IMR-90 (cell line): ENCODE measurements at regions not wholly inside any gene's neighbourhood (a gene's known extent, or its start where the extent isn't known, plus 50 kb on each side); places are given as distances from the start of the nearest gene placed in this dataset.

Source experiments
- BHLHE40 ChIP-seq: fragments of 150-350 bp; IDR thresholded peaks from 2 replicates; pipeline ENCODE4 v1.6.1; 2016; ENCODE audit warnings: mild to moderate bottlenecking, low read depth, low read length
- CHD1 ChIP-seq: IDR thresholded peaks from 2 replicates; pipeline ENCODE4 v1.6.1; 2012; ENCODE audit warnings: low read depth, low read length, improper control_type of control experiment
- POLR2A ChIP-seq: IDR thresholded peaks from 2 replicates; pipeline ENCODE4 v1.6.1; 2012; ENCODE audit warnings: mild to moderate bottlenecking, low read depth, low read length
- RCOR1 ChIP-seq: IDR thresholded peaks from 2 replicates; pipeline ENCODE4 v1.6.1; 2012; ENCODE audit warnings: mild to moderate bottlenecking, low read length, improper control_type of control experiment; ENCODE audit not compliant: insufficient replicate concordance
- TF ChIP-seq, protein P1 (sequence below): conservative IDR thresholded peaks from 2 replicates; pipeline ENCODE4 v1.5.1; 2012; ENCODE audit warnings: mild to moderate bottlenecking, low read depth, low read length, improper control_type of control experiment

GRCh38 chr1:226463925-226464586 is 56.2 kb upstream of the PARP1 start:
- TF ChIP-seq, protein P1, sequence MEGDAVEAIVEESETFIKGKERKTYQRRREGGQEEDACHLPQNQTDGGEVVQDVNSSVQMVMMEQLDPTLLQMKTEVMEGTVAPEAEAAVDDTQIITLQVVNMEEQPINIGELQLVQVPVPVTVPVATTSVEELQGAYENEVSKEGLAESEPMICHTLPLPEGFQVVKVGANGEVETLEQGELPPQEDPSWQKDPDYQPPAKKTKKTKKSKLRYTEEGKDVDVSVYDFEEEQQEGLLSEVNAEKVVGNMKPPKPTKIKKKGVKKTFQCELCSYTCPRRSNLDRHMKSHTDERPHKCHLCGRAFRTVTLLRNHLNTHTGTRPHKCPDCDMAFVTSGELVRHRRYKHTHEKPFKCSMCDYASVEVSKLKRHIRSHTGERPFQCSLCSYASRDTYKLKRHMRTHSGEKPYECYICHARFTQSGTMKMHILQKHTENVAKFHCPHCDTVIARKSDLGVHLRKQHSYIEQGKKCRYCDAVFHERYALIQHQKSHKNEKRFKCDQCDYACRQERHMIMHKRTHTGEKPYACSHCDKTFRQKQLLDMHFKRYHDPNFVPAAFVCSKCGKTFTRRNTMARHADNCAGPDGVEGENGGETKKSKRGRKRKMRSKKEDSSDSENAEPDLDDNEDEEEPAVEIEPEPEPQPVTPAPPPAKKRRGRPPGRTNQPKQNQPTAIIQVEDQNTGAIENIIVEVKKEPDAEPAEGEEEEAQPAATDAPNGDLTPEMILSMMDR = no peak
- TF ChIP-seq POLR2A (no peak), RCOR1 (no peak), BHLHE40 (no peak), CHD1 (no peak)
